Keratinocyte (primary cell): ENCODE measurements at regions not wholly inside any gene's neighbourhood (a gene's known extent, or its start where the extent isn't known, plus 50 kb on each side); places are given as distances from the start of the nearest gene placed in this dataset.

Source experiments
- DNase-seq: peaks from one replicate; pipeline ENCODE4 v3.0.0-alpha.2; 2011; ENCODE audit warnings: low read depth, missing footprints, low spot score
- FAIRE-seq: peaks from 2 replicates; lab custom pipeline; 2011; peaks lifted over from hg19 to GRCh38; lab: Jason Lieb, UNC
- H2AFZ ChIP-seq: 2 replicates; pipeline ENCODE4 v1.6.0; 2012; ENCODE audit warnings: low read length, control low read depth, inconsistent platforms; ENCODE audit not compliant: control insufficient read depth
- H3K27ac ChIP-seq: 2 replicates; pipeline ENCODE4 v1.5.1; 2011; ENCODE audit warnings: low read length; ENCODE audit not compliant: control insufficient read depth, insufficient read depth
- H3K27me3 ChIP-seq: 3 replicates; pipeline ENCODE4 v1.6.0; 2011; ENCODE audit warnings: low read length; ENCODE audit not compliant: control insufficient read depth, insufficient read depth; ENCODE audit errors: extremely low read depth
- H3K36me3 ChIP-seq, 2 experiments: 2 replicates in 1 of 2; 3 replicates in 1 of 2; pipeline ENCODE4 v1.5.1; 2011; ENCODE audit warnings: low read length in 2 of 2, mild to moderate bottlenecking in 1 of 2; ENCODE audit not compliant: control insufficient read depth in 2 of 2, insufficient read depth in 2 of 2; ENCODE audit errors: extremely low read depth in 1 of 2
- H3K4me1 ChIP-seq: 3 replicates; pipeline ENCODE4 v1.5.1; 2011; ENCODE audit warnings: low read length; ENCODE audit not compliant: control insufficient read depth, insufficient read depth; ENCODE audit errors: extremely low read depth
- H3K4me2 ChIP-seq: 3 replicates; pipeline ENCODE4 v1.6.0; 2011; ENCODE audit warnings: low read depth, low read length; ENCODE audit not compliant: control insufficient read depth, insufficient read depth; ENCODE audit errors: extremely low read depth
- H3K4me3 ChIP-seq, 3 experiments: fragments of 200-600 bp in 1 of 3; sonication (generic) in 1 of 3; 2 replicates in 2 of 3; 3 replicates in 1 of 3; pipeline ENCODE4 v1.5.1; 2011 to 2016; ENCODE audit warnings: low read length in 3 of 3, mild to moderate bottlenecking in 3 of 3, control low read depth in 2 of 3, inconsistent platforms in 1 of 3, low read depth in 1 of 3, mixed read lengths in 1 of 3, mixed run types in 1 of 3, moderate library complexity in 1 of 3; ENCODE audit not compliant: control insufficient read depth in 2 of 3, insufficient read depth in 2 of 3; ENCODE audit errors: extremely low read depth in 1 of 3
- H3K79me2 ChIP-seq: 2 replicates; pipeline ENCODE4 v1.6.0; 2012; ENCODE audit warnings: low read length; ENCODE audit not compliant: control insufficient read depth, insufficient read depth
- H3K9ac ChIP-seq: 3 replicates; pipeline ENCODE4 v1.6.0; 2011; ENCODE audit warnings: low read length; ENCODE audit not compliant: control insufficient read depth, insufficient read depth; ENCODE audit errors: extremely low read depth
- H3K9me1 ChIP-seq: 3 replicates; pipeline ENCODE4 v1.6.0; 2011; ENCODE audit warnings: low read length; ENCODE audit not compliant: control insufficient read depth, insufficient read depth; ENCODE audit errors: extremely low read depth
- H3K9me3 ChIP-seq: 2 replicates; pipeline ENCODE4 v1.5.1; 2012; ENCODE audit warnings: low read depth, low read length; ENCODE audit not compliant: control insufficient read depth
- H4K20me1 ChIP-seq: 3 replicates; pipeline ENCODE4 v1.6.0; 2011; ENCODE audit warnings: low read length; ENCODE audit not compliant: control insufficient read depth, insufficient read depth; ENCODE audit errors: extremely low read depth
- CTCF ChIP-seq, 3 experiments: IDR thresholded peaks in 1 of 3; conservative IDR thresholded peaks in 1 of 3; optimal IDR thresholded peaks in 1 of 3; 2 replicates in 2 of 3; 3 replicates in 1 of 3; pipeline versions ENCODE3 to v1.5.1; 2011; ENCODE audit warnings: low read length in 3 of 3, mild to moderate bottlenecking in 3 of 3, moderate library complexity in 2 of 3, control low read depth in 1 of 3, inconsistent platforms in 1 of 3; ENCODE audit not compliant: insufficient read depth in 2 of 3; ENCODE audit errors: extremely low read depth in 1 of 3
- EZH2 ChIP-seq: IDR thresholded peaks from one replicate; pipeline ENCODE4 v1.6.1; 2012; ENCODE audit warnings: inconsistent platforms, mild to moderate bottlenecking, low read length, moderate library complexity
- dilution Hi-C: fragments of 300-500 bp; cut with MboI; formaldehyde crosslinking; loops from one replicate; pipeline ENCODE4 v1.7.0; 2020; ENCODE audit warnings: low sequenced_read_pairs; ENCODE audit not compliant: extremely low pct_ligation_motif_present

- dilution Hi-C loops, result no loop called here
- Histone ChIP-seq H3K27me3 (peaks cover 6% of the 10 kb centered on the region), H3K9ac (no peak overlapping the region), H3K4me3 (no peak overlapping the region), H3K36me3 (no peaks in the 10 kb centered on the region), H3K9me3 (no peaks in the 10 kb centered on the region), H3K4me2 (no peak overlapping the region), H3K9me1 (no peaks in the 10 kb centered on the region), H3K27ac (no peak overlapping the region), H4K20me1 (no peaks in the 10 kb centered on the region), H3K79me2 (no peaks in the 10 kb centered on the region), H3K4me1 (no peaks in the 10 kb centered on the region), H2AFZ (no peak overlapping the region)
- no peak for DNase-seq
- FAIRE-seq, result no peak
- TF ChIP-seq EZH2, result no peak
- TF ChIP-seq CTCF (optimal IDR thresholded peaks at IDR 0.05 in 1 of 3, IDR thresholded peaks at IDR 0.05 in 1 of 3, conservative IDR thresholded peaks at IDR 0.05 in 1 of 3; ENCODE audit: extremely low read depth in 1 of 3, insufficient read depth in 2 of 3, low read length in 3 of 3), result no peak
Measured at GRCh38 chr5:174315871-174316270, 270.4 kb downstream of the NSG2 start.

- no peak overlapping the region for H3K4me2 ChIP-seq
- no peak for DNase-seq
Measured at GRCh38 chr5:174316326-174316725, 270.8 kb downstream of the NSG2 start.

More at GRCh38 chr5:174316326-174316725, 270.8 kb downstream of the NSG2 start:
- H3K36me3 ChIP-seq, result no peaks in the 10 kb centered on the region
- H3K27me3 ChIP-seq, result peaks cover 3% of the 10 kb centered on the region
- no peak overlapping the region for H2AFZ ChIP-seq
- no peak overlapping the region for H3K9ac ChIP-seq
- no peak overlapping the region for H3K27ac ChIP-seq
- no peaks in the 10 kb centered on the region for H4K20me1 ChIP-seq
- dilution Hi-C loops, result no loop called here
- no peaks in the 10 kb centered on the region for H3K9me1 ChIP-seq
- H3K9me3 ChIP-seq, result no peaks in the 10 kb centered on the region
- H3K4me3 ChIP-seq, result no peak overlapping the region
- H3K79me2 ChIP-seq, result no peaks in the 10 kb centered on the region
- no peak for TF ChIP-seq EZH2
- no peak for TF ChIP-seq CTCF (optimal IDR thresholded peaks at IDR 0.05 in 1 of 3, IDR thresholded peaks at IDR 0.05 in 1 of 3, conservative IDR thresholded peaks at IDR 0.05 in 1 of 3; ENCODE audit: extremely low read depth in 1 of 3, insufficient read depth in 2 of 3, low read length in 3 of 3)
- no peaks in the 10 kb centered on the region for H3K4me1 ChIP-seq
- FAIRE-seq, result no peak
